TTC549 (cell line): ENCODE measurements at regions not wholly inside any gene's neighbourhood (a gene's known extent, or its start where the extent isn't known, plus 50 kb on each side); places are given as distances from the start of the nearest gene placed in this dataset.

Experiments used
- FAIRE-seq: peaks from 2 replicates; lab custom pipeline; 2012; peaks lifted over from hg19 to GRCh38; lab: Jason Lieb, UNC

GRCh38 chr2:129927696-129928095 is 51.8 kb upstream of the RAB6C start:
- FAIRE-seq, result no peak

- no peak for FAIRE-seq
Measured at GRCh38 chr2:129929321-129930290, 49.9 kb upstream of the RAB6C start.
